ENCODE measurements at regions not wholly inside any gene's neighbourhood (a gene's known extent, or its start where the extent isn't known, plus 50 kb on each side); places are given as distances from the start of the nearest gene placed in this dataset.
"Not testable (repeated sequence)": the region's sequence is repeated elsewhere in the genome, so short reads cannot be mapped to it uniquely, and the experiment has no call there.

DNA sequence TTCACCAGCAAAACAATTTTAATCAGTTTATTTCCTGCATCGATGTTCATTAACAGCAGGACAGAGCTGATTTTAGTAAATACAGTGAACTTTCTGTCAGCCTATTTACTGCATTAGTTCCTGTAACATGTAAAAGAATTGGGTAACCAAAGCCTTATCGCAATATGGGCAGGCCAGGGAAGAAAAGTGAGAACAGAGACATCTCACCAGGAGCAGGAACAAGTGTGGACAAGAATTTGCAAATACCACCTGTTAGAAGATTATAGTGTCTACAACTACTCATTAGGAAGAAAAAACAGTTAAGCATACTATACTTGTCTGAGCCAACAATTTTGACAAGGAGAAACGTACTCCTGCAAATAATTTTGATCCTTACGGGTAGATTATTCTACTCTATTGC, 1293.9 kb downstream of the PLA2G4A start:
- no peak for DNase-seq

GRCh38 chr1:188127507-188127906, 1298.8 kb downstream of the PLA2G4A start:
- DNase-seq = no peak

DNA sequence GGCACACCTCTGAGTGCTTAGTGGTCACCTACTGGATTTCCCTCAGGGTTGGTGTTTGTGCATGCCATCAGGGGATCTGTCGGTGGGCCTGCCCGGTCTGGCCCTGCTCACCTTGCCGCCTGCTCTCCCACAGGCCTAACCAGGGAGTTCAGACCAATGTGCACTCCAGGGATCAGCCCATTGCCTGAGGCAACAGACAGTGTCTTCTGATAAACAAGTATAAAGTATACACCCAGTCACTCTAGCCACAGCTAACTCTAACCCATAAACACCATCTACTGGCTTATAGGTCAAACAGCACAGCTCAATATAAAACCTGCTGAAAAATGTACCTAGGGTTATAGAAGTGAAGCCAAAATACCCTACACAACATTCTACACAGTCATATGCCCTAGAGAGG, 1300.0 kb downstream of the PLA2G4A start:
- DNase-seq = no peak

DNA sequence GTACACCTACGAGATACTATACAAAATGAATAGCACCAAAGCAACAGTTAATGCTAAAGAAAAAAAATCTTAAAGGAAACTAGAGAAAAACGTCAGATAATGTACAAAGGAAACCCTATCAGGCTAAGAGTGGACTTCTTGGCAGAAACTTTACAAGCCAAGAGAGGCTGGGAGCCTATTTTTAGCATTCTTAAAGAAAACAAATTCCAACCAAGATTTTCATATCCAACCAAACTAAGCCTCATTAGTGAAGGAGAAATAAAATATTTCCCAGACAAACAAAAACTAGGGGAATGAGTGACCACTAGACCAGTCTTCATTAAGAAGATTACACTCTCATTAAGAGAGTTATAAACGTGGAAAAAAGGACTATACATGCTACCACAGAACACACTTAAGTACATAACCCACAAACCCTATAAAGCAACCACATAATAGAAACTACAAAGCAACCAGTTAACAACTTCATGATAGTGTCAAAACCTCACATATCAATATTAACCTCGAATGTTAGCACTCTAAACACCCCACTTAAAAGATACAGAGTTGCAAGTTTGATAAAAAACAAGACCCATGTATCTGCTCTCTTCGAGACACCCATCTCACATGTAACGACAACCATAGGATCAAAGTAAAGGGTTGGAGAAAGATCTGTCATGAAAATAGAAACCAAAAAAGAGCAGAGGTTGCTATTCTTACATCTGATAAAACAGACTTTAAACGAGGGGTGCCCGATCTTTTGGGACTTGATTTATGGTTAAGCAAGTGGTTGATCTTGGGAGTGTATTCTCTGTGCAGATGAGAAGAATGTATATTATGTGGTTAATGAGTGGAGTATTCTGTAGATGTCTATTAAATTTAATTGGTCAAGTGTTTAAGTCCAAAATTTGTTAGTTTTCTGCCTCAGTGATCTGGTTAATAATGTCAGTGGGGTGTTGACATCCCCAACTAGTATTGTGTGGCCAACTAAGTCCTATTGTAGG, 1301.4 kb downstream of the PLA2G4A start:
- no peak for DNase-seq

DNA sequence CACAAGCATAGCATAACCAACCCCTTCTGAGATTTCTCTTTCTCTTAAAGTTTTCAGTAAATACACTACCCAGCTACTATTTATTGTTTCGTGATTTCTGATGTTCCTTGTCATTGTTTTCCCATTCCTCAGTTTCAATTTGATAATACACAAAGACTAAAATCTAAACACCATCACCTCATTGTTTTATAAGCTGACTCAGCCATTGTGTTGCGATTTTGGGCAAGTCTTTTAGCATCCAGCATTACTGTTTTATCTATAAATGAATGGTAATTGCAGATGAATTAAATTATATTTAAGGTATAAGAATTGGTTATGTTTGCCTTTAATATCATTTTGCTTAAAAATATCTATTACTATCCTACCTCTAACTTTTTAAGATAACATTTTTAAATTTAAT, 1308.5 kb downstream of the PLA2G4A start:
- DNase-seq = no peak

DNA sequence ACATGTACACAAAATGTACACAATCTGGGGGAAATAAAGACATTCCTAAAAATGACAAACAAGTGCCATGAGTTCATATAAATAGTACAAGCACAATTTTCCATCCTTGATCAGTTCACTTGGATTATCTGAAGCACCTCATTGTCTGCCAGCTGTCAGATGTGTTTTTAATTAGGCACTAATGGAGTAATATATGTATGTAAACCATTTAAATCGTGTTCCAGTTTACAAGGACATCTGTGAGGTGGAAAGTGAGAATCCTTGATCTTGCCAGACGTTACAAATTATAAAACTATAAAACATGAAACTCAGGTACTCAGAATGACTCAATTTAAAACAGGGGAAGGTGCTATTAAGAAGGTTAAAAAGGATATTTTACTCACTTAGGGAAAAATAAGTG, 1312.2 kb downstream of the PLA2G4A start:
- DNase-seq = peak; percentile 68

DNA sequence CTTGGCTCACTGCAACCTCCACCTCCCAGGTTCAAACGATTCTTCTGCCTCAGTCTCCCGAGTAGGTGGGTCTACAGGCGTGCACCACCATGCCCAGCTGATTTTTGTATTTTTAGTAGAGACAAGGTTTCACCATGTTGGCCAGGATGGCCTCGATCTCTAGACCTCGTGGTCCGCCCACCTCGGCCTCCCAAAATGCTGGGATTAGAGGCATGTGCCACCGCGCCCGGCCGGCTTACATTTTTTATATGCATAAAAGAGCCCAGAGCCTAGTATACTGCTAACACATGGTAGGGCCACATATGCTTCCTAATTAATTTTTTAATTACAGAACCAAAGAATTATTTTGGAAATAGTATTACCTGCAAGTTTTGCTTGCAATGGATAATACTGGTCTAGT, 1325.4 kb downstream of the PLA2G4A start:
- no peak for DNase-seq

- DNase-seq = no peak
Observed at GRCh38 chr1:188154761-188155160, 1326.0 kb downstream of the PLA2G4A start.

GRCh38 chr1:188155261-188155660, 1326.5 kb downstream of the PLA2G4A start:
- no peak for DNase-seq

DNA sequence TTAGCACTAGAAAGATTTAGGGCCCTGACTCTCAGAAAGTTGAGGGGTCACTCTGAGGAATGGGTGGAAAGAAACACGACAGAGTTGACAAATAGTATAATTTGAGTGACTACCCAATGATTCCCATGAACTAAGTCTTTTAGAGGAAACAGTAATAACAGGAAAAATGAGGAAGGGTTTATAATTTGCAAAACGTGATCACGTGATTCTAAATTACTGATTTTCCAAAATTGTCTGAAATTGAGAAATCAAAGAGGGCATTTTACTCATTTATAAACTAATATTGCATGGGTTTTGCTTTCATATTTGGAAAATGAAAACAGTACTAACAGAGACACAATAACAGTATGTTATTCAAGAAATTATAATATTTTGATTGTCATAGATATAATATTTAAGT, 1335.7 kb downstream of the PLA2G4A start:
- DNase-seq = no peak

DNA sequence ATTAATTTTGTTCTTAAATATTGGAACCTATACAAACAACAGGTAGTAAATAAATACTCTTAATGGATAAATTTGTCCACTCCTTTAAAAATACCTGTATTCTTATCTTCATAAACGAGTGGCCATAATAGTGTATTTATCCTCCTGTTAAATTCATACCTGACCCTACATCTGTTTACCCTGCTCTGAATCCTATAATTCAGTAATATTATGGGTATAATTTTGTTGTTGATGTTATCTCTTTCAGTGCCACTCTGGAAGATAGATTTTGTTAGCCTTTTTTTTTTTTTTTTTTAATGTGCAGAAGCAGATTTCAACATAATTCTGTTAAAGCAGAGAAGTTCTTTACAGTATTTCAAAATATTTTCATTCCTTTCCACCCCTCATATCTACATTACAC, 1337.9 kb downstream of the PLA2G4A start:
- DNase-seq = no peak

GRCh38 chr1:188169971-188170370, 1341.2 kb downstream of the PLA2G4A start:
- DNase-seq = peak; percentile 45

GRCh38 chr1:188170411-188170810, 1341.7 kb downstream of the PLA2G4A start:
- DNase-seq = peak; percentile 91

DNA sequence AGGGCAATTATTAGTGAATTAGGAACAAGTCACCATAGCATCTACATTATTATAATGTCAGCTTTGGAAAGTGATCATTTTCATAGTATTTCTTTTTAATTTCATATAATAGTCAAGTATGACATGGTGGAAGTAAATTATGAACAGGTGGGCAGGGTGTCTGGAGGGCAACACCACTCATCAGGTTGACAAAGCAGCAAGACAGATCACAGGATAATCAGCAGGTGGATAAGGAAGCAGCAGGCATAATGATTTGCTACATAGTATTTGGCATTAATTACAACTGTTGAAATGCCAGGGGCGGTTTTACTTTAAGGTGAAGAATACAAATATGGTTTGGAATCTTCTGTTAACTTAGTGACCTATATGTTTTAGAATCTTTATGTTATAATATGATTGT, 1342.2 kb downstream of the PLA2G4A start:
- peak; percentile 86 for DNase-seq

DNA sequence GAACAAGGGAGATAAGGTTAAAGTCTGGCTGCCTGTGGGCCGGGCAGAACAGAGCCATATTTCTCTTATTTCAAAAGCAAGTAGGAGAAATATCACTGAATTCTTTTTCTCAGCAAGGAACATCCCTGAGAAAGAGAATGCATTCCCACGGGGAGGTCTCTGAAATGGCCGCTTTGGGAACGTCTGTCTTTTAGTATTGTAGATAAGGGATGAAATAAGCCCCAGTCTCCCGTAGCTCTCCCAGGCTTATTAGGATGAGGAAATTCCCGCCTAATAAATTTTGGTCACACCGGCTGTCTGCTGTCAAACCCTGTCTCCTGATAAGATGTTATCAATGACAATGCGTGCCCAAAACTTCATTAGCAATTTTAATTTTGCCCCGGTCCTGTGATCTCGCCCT, 1353.3 kb downstream of the PLA2G4A start:
- DNase-seq = not testable (repeated sequence)

DNA sequence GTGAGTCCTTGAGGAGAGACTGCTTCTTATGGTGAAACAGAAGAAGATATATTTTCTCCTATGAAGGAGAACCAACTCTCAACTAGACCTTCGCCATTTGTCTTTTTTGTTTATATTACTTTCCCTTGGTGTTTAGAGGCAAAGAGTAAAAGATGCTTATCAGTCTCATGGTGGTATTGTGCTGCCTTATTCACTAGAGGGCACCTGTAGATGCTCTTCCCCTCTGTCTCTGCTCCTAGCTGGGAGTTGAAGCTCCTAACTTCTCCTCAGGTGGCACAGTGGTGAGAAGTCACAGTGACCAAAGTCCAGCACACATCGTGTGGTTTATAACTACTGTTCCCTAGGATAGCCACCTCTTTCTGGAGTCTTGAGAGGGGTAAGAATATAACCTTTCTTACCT, 1359.6 kb downstream of the PLA2G4A start:
- no peak for DNase-seq

DNA sequence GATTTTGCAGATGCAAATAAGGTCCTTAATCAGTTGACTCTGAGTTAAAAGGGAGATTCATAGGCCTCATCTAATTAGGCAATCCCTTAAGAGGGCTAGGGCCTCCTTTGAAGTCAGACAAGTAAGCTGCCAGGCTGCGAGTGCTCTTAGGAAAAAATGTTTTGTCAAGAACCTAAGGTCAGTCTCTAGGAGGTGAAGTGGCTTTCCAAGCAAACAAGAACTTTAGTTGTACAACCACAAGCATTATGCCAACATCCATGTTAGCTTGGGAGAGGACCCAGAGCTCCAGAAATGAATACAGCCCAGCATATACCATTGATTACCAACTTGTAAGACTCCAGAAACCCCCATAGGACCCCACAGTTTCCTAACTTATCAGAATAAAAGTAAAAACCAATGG, 1366.2 kb downstream of the PLA2G4A start:
- DNase-seq = no peak

DNA sequence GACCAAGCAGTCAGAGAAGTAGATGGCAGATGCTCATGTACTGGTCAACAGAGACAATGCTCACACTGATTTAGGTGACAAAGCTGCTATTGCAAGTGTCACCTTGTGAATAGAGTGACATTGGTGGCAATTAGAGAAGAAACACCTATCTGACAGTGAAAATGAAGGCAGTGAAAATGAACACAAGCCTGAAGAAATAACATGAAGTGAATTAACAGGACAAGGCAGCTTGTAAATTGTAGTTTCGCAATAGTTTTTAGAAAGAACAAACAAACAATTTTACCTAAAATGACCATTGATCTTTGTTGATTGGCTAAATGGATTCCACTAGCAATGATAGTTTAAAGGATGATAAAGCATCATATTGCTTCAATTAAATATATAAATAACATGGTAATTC, 1389.5 kb downstream of the PLA2G4A start:
- no peak for DNase-seq

DNA sequence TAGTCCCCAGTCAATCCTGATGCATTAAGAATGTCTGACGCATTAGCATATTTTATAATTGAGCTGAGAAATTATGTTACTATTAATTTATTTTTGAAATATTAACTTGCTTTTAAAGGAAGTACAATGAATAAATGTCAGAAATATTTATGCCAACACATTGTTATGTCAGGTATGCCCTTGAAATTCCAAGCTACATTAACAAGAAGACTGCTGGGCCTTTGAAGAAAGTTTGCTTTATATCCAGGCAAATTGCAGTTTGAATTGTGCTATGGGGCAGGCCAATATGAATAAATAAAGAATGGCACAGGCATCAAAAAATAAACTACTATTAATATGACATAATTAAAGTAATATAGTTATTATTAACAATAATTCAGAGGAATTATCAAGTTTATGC, 1391.3 kb downstream of the PLA2G4A start:
- DNase-seq = no peak

GRCh38 chr1:188224263-188224662, 1395.5 kb downstream of the PLA2G4A start:
- DNase-seq = no peak

- no peak for DNase-seq
Observed at GRCh38 chr1:188225975-188226374, 1397.2 kb downstream of the PLA2G4A start.

DNA sequence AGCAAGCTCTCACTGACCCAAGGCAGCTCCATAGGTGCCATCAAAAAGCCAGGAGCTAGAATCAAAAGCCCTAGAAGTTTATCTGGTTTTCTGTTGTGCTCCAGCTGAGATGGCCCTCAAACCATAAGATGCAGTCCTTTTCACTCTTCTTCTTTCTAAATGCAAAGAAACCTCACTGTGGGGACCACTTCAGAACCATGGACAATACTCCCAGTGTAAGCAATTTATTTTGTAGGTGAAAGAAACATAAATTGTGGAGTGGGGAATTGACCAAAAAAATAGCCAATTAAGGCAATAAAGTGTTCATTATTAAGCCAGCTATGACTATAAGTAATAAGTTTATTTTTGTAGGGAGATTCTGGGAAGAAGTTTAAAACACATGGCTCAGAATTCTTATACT, 1399.9 kb downstream of the PLA2G4A start:
- no peak for DNase-seq

- DNase-seq = no peak
Observed at GRCh38 chr1:188237573-188238348, 1409.0 kb downstream of the PLA2G4A start.

- no peak for DNase-seq
Observed at GRCh38 chr1:188240772-188241406, 1412.1 kb downstream of the PLA2G4A start.
